ENCODE measurements at regions not wholly inside any gene's neighbourhood (a gene's known extent, or its start where the extent isn't known, plus 50 kb on each side); places are given as distances from the start of the nearest gene placed in this dataset.

- POLR2A ChIA-PET, result interaction anchor here (2.3 kb wide), 1 partner anchor 71 kb away, joined by 17 read pairs; the partner anchor contains the start of gene TNRC6C
- H3K9me3 ChIP-seq (ENCODE audit: control insufficient read depth, insufficient read depth, low read depth, low read length), result no peaks in the 10 kb centered on the region
- no peak overlapping the region; the same call in 1 of the 2 replicates for H3K27ac ChIP-seq (ENCODE audit: extremely low read depth, low read depth, low read length)
- CTCF ChIA-PET, result interaction anchor here (0.5 to 1.2 kb wide), 4 partner anchors 126 to 1725 kb away, joined by 3 to 4 read pairs (median 3); no protein-coding TSS in a partner anchor
- H3K4me3 ChIP-seq (ENCODE audit: low read depth, low read length), result peak overlapping the region; percentile 37
- no peaks in the 10 kb centered on the region for H3K36me3 ChIP-seq (ENCODE audit: control insufficient read depth in 2 of 2, insufficient read depth in 1 of 2, low read length in 2 of 2)
- 0 out of 2 replicates have a peak, but pooled peaks cover 5% of the 10 kb centered on the region for H3K4me1 ChIP-seq (ENCODE audit: control insufficient read depth, insufficient read depth, low read length)
- TF ChIP-seq ZNF529 (tag by site-specific recombination; IDR thresholded peaks at IDR 0.05; ENCODE audit: insufficient replicate concordance), result no peak
- TF ChIP-seq ZBTB26 (tag by site-specific recombination; optimal IDR thresholded peaks at IDR 0.05), result peak; percentile 69
- TF ChIP-seq PATZ1 (tag by site-specific recombination; IDR thresholded peaks at IDR 0.05), result peak; percentile 67
- TF ChIP-seq EGR2 (tag by site-specific recombination; IDR thresholded peaks at IDR 0.05; ENCODE audit: low read depth), result peak; percentile 84
- peak; percentile 87 for TF ChIP-seq ZNF335 (tag by site-specific recombination; conservative IDR thresholded peaks at IDR 0.05)
- TF ChIP-seq TSHZ1 (tag by site-specific recombination; IDR thresholded peaks at IDR 0.05; ENCODE audit: borderline replicate concordance), result peak; percentile 28; the same call in 1 of the 2 replicates
- TF ChIP-seq ZNF341 (tag by site-specific recombination; IDR thresholded peaks at IDR 0.05; ENCODE audit: low read depth), result peak; percentile 84
- peak; percentile 39; the same call in 1 of the 2 replicates for TF ChIP-seq ZNF366 (tag by site-specific recombination; conservative IDR thresholded peaks at IDR 0.05)
- TF ChIP-seq ZNF629 (tag by site-specific recombination; IDR thresholded peaks at IDR 0.05), result peak; percentile 92
- no peak for TF ChIP-seq ZNF175 (tag by site-specific recombination; IDR thresholded peaks at IDR 0.05)
- TF ChIP-seq ZFP69B (tag by site-specific recombination; IDR thresholded peaks at IDR 0.05), result peak; percentile 52; the same call in 1 of the 2 replicates
- TF ChIP-seq ZNF600 (tag by site-specific recombination; IDR thresholded peaks at IDR 0.05), result peak; percentile 71; the same call in 1 of the 2 replicates
- TF ChIP-seq KLF9 (tag by site-specific recombination; IDR thresholded peaks at IDR 0.05; ENCODE audit: low read depth), result peak; percentile 20; the same call in 1 of the 2 replicates
- peak; percentile 83 for TF ChIP-seq ZBTB21 (tag by site-specific recombination; IDR thresholded peaks at IDR 0.05)
- peak; percentile 67; the same call in 1 of the 2 replicates for TF ChIP-seq ZNF501 (tag by site-specific recombination; IDR thresholded peaks at IDR 0.05)
- peak; percentile 79 for TF ChIP-seq GLIS1 (tag by site-specific recombination; IDR thresholded peaks at IDR 0.05)
- TF ChIP-seq SP7 (tag by site-specific recombination; IDR thresholded peaks at IDR 0.05), result peak; percentile 78
- TF ChIP-seq KLF17 (tag by site-specific recombination; IDR thresholded peaks at IDR 0.05), result no peak; the same call in none of the 2 replicates
- peak; percentile 64; the same call in 1 of the 2 replicates for TF ChIP-seq ZEB2 (tag by site-specific recombination; IDR thresholded peaks at IDR 0.05)
- no peak for TF ChIP-seq ZNF148 (tag by site-specific recombination; IDR thresholded peaks at IDR 0.05; ENCODE audit: borderline replicate concordance)
- peak; percentile 69 for TF ChIP-seq ZBTB8A (tag by site-specific recombination; IDR thresholded peaks at IDR 0.05)
- 0 out of 2 replicates have a peak, but pooled peaks have one; percentile 7 for TF ChIP-seq ZBTB10 (tag by site-specific recombination; IDR thresholded peaks at IDR 0.05)
Observed at GRCh38 chr17:77887464-77888241, 70.8 kb upstream of the TNRC6C start.
